ENCODE measurements at regions not wholly inside any gene's neighbourhood (a gene's known extent, or its start where the extent isn't known, plus 50 kb on each side); places are given as distances from the start of the nearest gene placed in this dataset.

- no peak for DNase-seq (ENCODE audit: low read depth)
These were observed 287.8 kb downstream of the GAS1 start for GRCh38 chr9:86659413-86660046.

GRCh38 chr9:86655147-86655546 is 292.2 kb downstream of the GAS1 start:
- no peak for DNase-seq (ENCODE audit: low read depth)

- DNase-seq (ENCODE audit: low read depth), result no peak
These were observed 293.8 kb downstream of the GAS1 start for GRCh38 chr9:86653466-86653865.

GRCh38 chr9:86652736-86653135 is 294.6 kb downstream of the GAS1 start:
- no peak for DNase-seq (ENCODE audit: low read depth)

- DNase-seq (ENCODE audit: low read depth), result no peak
These were observed 295.7 kb upstream of the TUT7 start for GRCh38 chr9:86649913-86650312.

- DNase-seq (ENCODE audit: low read depth), result no peak
These were observed 294.6 kb upstream of the TUT7 start for GRCh38 chr9:86648828-86649170.

- DNase-seq (ENCODE audit: low read depth), result no peak
These were observed 294.1 kb upstream of the TUT7 start for GRCh38 chr9:86648156-86648827.

- no peak for DNase-seq (ENCODE audit: low read depth)
These were observed 291.1 kb upstream of the TUT7 start for GRCh38 chr9:86645303-86645702.

GRCh38 chr9:86644675-86645034 is 290.4 kb upstream of the TUT7 start:
- no peak for DNase-seq (ENCODE audit: low read depth)

GRCh38 chr9:86643946-86644674 is 289.9 kb upstream of the TUT7 start:
- no peak for DNase-seq (ENCODE audit: low read depth)

- DNase-seq (ENCODE audit: low read depth), result no peak
These were observed 288.5 kb upstream of the TUT7 start for GRCh38 chr9:86642721-86643120.

- DNase-seq (ENCODE audit: low read depth), result no peak
These were observed 287.8 kb upstream of the TUT7 start for GRCh38 chr9:86641970-86642369.

- no peak for DNase-seq (ENCODE audit: low read depth)
These were observed 285.7 kb upstream of the TUT7 start for GRCh38 chr9:86639899-86640379.

GRCh38 chr9:86639287-86639686 is 285.1 kb upstream of the TUT7 start:
- DNase-seq (ENCODE audit: low read depth), result no peak

- no peak for DNase-seq (ENCODE audit: low read depth)
These were observed 283.9 kb upstream of the TUT7 start for GRCh38 chr9:86638109-86638508.

- no peak for DNase-seq (ENCODE audit: low read depth)
These were observed 283.3 kb upstream of the TUT7 start for GRCh38 chr9:86637515-86637914.

- DNase-seq (ENCODE audit: low read depth), result no peak
These were observed 282.3 kb upstream of the TUT7 start for GRCh38 chr9:86636519-86636918.

GRCh38 chr9:86636038-86636437 is 281.8 kb upstream of the TUT7 start:
- DNase-seq (ENCODE audit: low read depth), result no peak

GRCh38 chr9:86634501-86634900 is 280.3 kb upstream of the TUT7 start:
- no peak for DNase-seq (ENCODE audit: low read depth)

- no peak for DNase-seq (ENCODE audit: low read depth)
These were observed 279.7 kb upstream of the TUT7 start for GRCh38 chr9:86633945-86634344.

- DNase-seq (ENCODE audit: low read depth), result no peak
These were observed 278.3 kb upstream of the TUT7 start for GRCh38 chr9:86632537-86632936.

GRCh38 chr9:86629530-86629929 is 275.3 kb upstream of the TUT7 start:
- DNase-seq (ENCODE audit: low read depth), result no peak

GRCh38 chr9:86626802-86627201 is 272.6 kb upstream of the TUT7 start:
- DNase-seq (ENCODE audit: low read depth), result no peak
